Activated CD4-positive, CD25-positive, alpha-beta regulatory T cell treated with anti-CD3 and anti-CD28 coated beads, Interleukin-2, amount 50 U/mL, for 24 hours (primary cell): ENCODE measurements at regions not wholly inside any gene's neighbourhood (a gene's known extent, or its start where the extent isn't known, plus 50 kb on each side); places are given as distances from the start of the nearest gene placed in this dataset.

ENCODE experiments used
- ATAC-seq, 2 donors: fragments of 150-1000 bp; cut with Tn5 transposase; one replicate each; pipeline ENCODE4 v1.10.0; 2021; ENCODE audit warnings: mild to moderate bottlenecking in 1 of 2, moderate library complexity in 1 of 2

- ATAC-seq, result no peak
These were observed 101.4 kb upstream of the NPY2R start for GRCh38 chr4:155107059-155107458.

GRCh38 chr4:155114790-155115189, 93.6 kb upstream of the NPY2R start:
- ATAC-seq, result no peak

- ATAC-seq, result no peak
These were observed 89.4 kb upstream of the NPY2R start for GRCh38 chr4:155119006-155119405.

GRCh38 chr4:155120536-155120935, 87.9 kb upstream of the NPY2R start:
- no peak for ATAC-seq

GRCh38 chr4:155122382-155122781, 86.1 kb upstream of the NPY2R start:
- no peak for ATAC-seq

GRCh38 chr4:155134136-155134535, 74.3 kb upstream of the NPY2R start:
- ATAC-seq, result no peak

GRCh38 chr4:155140889-155141288, 67.5 kb upstream of the NPY2R start:
- no peak for ATAC-seq

GRCh38 chr4:155143512-155143911, 64.9 kb upstream of the NPY2R start:
- ATAC-seq, result no peak
